Heart left ventricle (tissue), 13 donors: ENCODE measurements at regions not wholly inside any gene's neighbourhood (a gene's known extent, or its start where the extent isn't known, plus 50 kb on each side); places are given as distances from the start of the nearest gene placed in this dataset.

Experiments
- POLR2A ChIP-seq, 2 donors: fragments of 450-650 bp; IDR thresholded peaks; one replicate each; pipeline ENCODE4 v1.6.1; 2017; ENCODE audit warnings: antibody characterized with exemption in 2 of 2, mild to moderate bottlenecking in 2 of 2, moderate library complexity in 2 of 2
- TF ChIP-seq, protein P1 (sequence below), 12 donors: fragments of 200-600 bp; sonication (generic) in 4 of 12; IDR thresholded peaks; one replicate each; pipeline versions ENCODE4 v1.5.0 to v1.8.0; 2018 to 2022; ENCODE audit warnings: antibody characterized with exemption in 12 of 12, mild to moderate bottlenecking in 5 of 12
- donor health status: ischemic (EF 13 %, LVEDD 7.1; RV severe dilation, severe dysfunction).
- donor health status: DM: no; HTN: yes; CAD: no.
- donor health status: DM: no; HTN: no; CAD: no.
- donor health status: ischemic (EF 25% LVEDD 6.9; RV normal size, moderate dysfunction).
- donor health status: ischemic (EF 25% LVEDD 5.7; RV mildly dilated, moderate dysfunction).
- donor health status: ischemic (EF 35%, LVEDD 5.7; RV mildly dilated, moderate dysfunction).
- donor health status: nonischemic (EF 11% LVEDD 7.7; RV severe dilation, severe dysfunction).
- donor health status: DM: yes; HTN: yes; CAD: no.
- donor health status: PGD.
- donor health status: ischemic (EF 29% LVEDD 5.4; RV normal size, mild dysfunction).
- donor health status: nonischemic (EF 23%, LVEDD 6.1; RV moderate dilation, normal function).

DNA sequence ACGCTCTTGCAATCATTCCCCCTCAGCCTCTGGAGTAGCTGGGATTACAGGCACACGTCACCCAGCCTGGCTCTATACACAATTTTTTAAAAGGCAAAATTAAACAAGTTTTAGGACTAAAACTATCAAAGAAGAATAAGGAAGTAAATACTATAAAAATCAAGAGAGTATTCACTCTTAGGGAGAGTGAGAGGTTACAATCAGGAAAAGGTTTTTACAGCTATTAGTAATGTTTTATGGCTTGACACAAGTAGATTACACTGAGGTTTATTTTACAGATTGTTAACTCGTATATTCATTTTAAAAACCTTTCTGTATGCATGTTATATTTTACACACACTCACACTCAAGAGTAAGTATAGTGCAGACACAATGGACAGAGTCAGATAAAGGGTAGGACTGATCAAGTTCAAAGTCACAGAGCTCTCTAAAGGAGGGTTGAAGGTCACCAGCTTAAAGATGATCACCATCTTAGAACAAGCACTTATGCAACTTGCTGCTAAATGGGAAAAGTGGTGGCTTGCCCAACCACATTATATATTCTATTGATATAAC lies 77.9 kb upstream of the MAN1A2 start:
- TF ChIP-seq, protein P1, sequence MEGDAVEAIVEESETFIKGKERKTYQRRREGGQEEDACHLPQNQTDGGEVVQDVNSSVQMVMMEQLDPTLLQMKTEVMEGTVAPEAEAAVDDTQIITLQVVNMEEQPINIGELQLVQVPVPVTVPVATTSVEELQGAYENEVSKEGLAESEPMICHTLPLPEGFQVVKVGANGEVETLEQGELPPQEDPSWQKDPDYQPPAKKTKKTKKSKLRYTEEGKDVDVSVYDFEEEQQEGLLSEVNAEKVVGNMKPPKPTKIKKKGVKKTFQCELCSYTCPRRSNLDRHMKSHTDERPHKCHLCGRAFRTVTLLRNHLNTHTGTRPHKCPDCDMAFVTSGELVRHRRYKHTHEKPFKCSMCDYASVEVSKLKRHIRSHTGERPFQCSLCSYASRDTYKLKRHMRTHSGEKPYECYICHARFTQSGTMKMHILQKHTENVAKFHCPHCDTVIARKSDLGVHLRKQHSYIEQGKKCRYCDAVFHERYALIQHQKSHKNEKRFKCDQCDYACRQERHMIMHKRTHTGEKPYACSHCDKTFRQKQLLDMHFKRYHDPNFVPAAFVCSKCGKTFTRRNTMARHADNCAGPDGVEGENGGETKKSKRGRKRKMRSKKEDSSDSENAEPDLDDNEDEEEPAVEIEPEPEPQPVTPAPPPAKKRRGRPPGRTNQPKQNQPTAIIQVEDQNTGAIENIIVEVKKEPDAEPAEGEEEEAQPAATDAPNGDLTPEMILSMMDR (IDR thresholded peaks at IDR 0.05): no peak
- no peak for TF ChIP-seq POLR2A (IDR thresholded peaks at IDR 0.05)
